GM12874 (cell line): ENCODE measurements at regions not wholly inside any gene's neighbourhood (a gene's known extent, or its start where the extent isn't known, plus 50 kb on each side); places are given as distances from the start of the nearest gene placed in this dataset.

Experiments
- CTCF ChIP-seq: IDR thresholded peaks from 2 replicates; pipeline ENCODE4 v1.5.1; 2011; ENCODE audit warnings: low read depth, mild to moderate bottlenecking, control low read depth, low read length, moderate library complexity; ENCODE audit not compliant: insufficient read depth

- TF ChIP-seq CTCF: no peak
These were observed 319.7 kb downstream of the KCNRG start for GRCh38 chr13:50334944-50335343.

GRCh38 chr13:50339271-50339670 is 324.0 kb downstream of the KCNRG start:
- TF ChIP-seq CTCF: no peak

DNA sequence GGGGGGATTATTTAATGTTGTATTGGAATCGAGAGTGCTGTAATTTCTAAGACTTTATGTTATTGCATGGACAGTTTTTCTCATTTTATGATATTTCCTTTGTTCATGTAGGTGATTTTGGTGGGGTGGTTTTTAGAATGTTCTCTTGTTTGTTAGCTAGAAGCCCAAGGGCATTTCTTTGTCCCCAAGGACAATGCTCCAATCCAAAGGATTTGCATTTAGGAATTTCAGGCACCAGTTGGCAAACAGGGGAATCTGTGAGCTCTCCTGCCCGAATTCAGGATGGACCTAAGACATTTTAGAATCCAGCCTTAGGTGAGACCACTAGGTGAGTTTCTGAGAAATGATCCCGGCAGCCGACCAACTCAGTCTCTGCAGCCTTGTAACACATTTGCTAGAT is 324.9 kb downstream of the KCNRG start:
- TF ChIP-seq CTCF: no peak

GRCh38 chr13:50340551-50341287 is 325.5 kb downstream of the KCNRG start:
- TF ChIP-seq CTCF: no peak

GRCh38 chr13:50341526-50341925 is 326.3 kb downstream of the KCNRG start:
- no peak for TF ChIP-seq CTCF

DNA sequence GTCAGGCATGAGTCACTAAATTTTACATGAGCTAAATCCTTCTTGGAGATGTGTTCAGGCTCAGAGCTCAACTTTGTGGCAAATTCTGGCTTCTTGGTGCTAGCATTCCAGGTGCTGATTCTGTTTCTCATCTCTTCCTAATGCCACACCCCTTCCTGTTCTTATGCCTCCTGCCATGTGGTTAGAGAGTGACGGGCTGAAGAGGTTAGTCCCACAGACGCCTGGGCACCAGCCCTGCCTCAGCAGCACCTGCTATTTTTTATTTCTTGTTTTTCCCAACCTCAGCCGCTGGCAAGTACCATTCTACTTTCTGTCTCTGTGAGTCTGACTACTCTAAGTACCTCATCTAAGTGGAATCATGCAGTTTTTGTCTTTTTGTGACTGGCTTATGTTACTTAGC is 329.5 kb downstream of the KCNRG start:
- TF ChIP-seq CTCF: no peak

- no peak for TF ChIP-seq CTCF
These were observed 330.6 kb downstream of the KCNRG start for GRCh38 chr13:50345804-50346203.
